HG03064 (cell line): ENCODE measurements at regions not wholly inside any gene's neighbourhood (a gene's known extent, or its start where the extent isn't known, plus 50 kb on each side); places are given as distances from the start of the nearest gene placed in this dataset.
"Not testable (repeated sequence)": the region's sequence is repeated elsewhere in the genome, so short reads cannot be mapped to it uniquely, and the experiment has no call there.

Experiments
- ATAC-seq: cut with Tn5 transposase; IDR thresholded peaks from one replicate; pipeline ENCODE4 v1.9.1; 2021; ENCODE audit warnings: low read depth; ENCODE audit not compliant: unreplicated experiment

DNA sequence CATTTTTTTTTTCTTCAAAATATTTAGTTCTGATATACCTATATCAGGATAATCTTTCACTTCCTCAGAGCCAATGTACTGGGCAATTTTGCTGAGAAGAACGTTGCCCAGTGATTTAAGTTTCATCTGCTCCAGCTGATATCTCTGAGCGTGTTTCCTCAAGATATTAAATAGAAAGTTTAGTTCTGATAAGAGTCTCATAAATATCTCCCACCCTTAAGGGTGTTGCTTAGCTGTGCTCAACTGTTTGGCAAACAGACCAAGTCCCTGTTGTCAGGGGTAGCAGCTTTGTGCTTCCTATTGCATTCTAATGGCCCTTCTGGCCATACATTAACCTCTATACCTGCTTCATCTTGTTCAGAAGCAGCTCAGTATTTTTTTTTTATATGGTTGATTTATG, 84.7 kb upstream of the GPR141 start:
- no peak for ATAC-seq

DNA sequence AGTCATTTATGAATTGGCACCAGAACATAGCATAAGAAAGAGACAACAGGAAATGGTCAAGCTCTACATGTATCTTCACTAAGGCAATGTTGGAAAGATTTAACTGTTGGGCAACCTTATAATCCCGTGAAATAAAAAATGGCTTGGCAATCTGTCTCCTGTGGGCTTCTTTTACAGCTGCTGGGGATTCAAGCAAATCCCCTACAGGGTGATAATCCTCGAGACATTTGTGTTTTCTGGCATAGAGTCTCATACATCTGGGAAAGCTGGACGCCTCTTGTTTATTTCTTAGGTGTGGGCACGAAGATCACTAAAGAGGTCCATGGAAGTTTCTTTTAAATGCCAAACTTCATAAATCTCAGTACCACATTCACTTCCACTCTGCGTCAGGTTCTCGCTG, 82.2 kb upstream of the GPR141 start:
- ATAC-seq = no peak

DNA sequence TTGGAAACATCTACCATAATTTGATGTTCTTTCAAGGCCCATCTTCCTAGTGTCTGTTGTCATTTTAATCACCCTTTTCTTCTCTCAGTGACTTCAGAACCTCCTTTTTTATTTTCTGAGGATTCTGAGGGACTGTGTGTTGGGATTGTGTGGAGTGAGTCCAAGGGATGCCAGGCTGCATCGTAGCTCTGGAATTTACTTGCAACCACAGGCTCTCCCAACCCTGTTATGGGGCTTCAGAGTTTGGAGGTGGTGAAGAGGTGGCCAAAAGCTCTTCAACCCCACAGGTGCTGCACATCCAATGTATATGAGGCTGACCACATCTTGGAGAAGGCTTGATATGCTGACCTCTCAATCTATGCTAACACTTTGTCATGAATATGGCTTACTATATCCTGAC, 79.5 kb upstream of the GPR141 start:
- no peak for ATAC-seq

DNA sequence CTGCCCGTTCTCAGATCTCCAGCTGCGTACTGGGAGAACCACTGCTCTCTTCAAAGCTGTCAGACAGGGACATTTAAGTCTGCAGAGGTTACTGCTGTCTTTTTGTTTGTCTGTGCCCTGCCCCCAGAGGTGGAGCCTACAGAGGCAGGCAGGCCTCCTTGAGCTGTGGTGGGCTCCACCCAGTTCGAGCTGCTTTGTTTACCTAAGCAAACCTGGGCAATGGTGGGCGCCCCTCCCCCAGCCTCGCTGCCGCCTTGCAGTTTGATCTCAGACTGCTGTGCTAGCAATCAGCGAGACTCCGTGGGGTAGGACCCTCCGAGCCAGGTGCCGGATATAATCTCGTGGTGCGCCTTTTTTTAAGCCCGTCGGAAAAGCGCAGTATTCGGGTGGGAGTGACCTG, 66.2 kb upstream of the GPR141 start:
- ATAC-seq = not testable (repeated sequence)

GRCh38 chr7:37633048-37633447, 50.5 kb upstream of the GPR141 start:
- no peak for ATAC-seq
